BE2C (cell line): ENCODE measurements at regions not wholly inside any gene's neighbourhood (a gene's known extent, or its start where the extent isn't known, plus 50 kb on each side); places are given as distances from the start of the nearest gene placed in this dataset.

ENCODE experiments used
- DNase-seq: peaks from one replicate; pipeline ENCODE4 v3.0.0-alpha.2; 2020
- H3K27me3 ChIP-seq: fragments of 250-450 bp; sonication (Bioruptor Pico); 2 replicates; pipeline ENCODE4 v1.5.1; 2020; ENCODE audit warnings: mild to moderate bottlenecking
- H3K36me3 ChIP-seq: fragments of 250-450 bp; sonication (Bioruptor Pico); 2 replicates; pipeline ENCODE4 v1.5.1; 2020; ENCODE audit warnings: mild to moderate bottlenecking
- H3K4me1 ChIP-seq: fragments of 250-450 bp; sonication (Bioruptor Pico); 2 replicates; pipeline ENCODE4 v1.5.1; 2020
- H3K4me3 ChIP-seq: 2 replicates; pipeline ENCODE4 v1.5.1; 2011; ENCODE audit warnings: low read depth, low read length
- H3K9me3 ChIP-seq: fragments of 250-450 bp; sonication (Bioruptor Pico); 2 replicates; pipeline ENCODE4 v1.5.1; 2020
- CTCF ChIP-seq: IDR thresholded peaks from 2 replicates; pipeline ENCODE4 v1.5.1; 2012; ENCODE audit warnings: mild to moderate bottlenecking, low read depth, low read length

GRCh38 chr6:21820442-21820841, 226.9 kb downstream of the SOX4 start:
- Histone ChIP-seq H3K4me1 (peaks cover 2% of the 10 kb centered on the region; the same call in 1 of the 2 replicates), H3K36me3 (no peaks in the 10 kb centered on the region), H3K9me3 (no peaks in the 10 kb centered on the region), H3K4me3 (no peak overlapping the region), H3K27me3 (no peaks in the 10 kb centered on the region)
- no peak for DNase-seq
- TF ChIP-seq CTCF = no peak

- no peak for TF ChIP-seq CTCF
- Histone ChIP-seq H3K27me3 (no peaks in the 10 kb centered on the region), H3K4me1 (no peaks in the 10 kb centered on the region; the same call in 1 of the 2 replicates)
Observed at GRCh38 chr6:21823371-21823770, 229.8 kb downstream of the SOX4 start.

GRCh38 chr6:21824431-21825177, 231.1 kb downstream of the SOX4 start:
- DNase-seq = no peak
- Histone ChIP-seq H3K4me1 (no peaks in the 10 kb centered on the region; the same call in 1 of the 2 replicates), H3K9me3 (no peaks in the 10 kb centered on the region), H3K36me3 (no peaks in the 10 kb centered on the region), H3K27me3 (no peaks in the 10 kb centered on the region), H3K4me3 (no peak overlapping the region)
- TF ChIP-seq CTCF = no peak

More at GRCh38 chr6:21823371-21823770, 229.8 kb downstream of the SOX4 start:
- no peak for DNase-seq
- no peak overlapping the region for H3K4me3 ChIP-seq
- H3K9me3 ChIP-seq = no peaks in the 10 kb centered on the region
- no peaks in the 10 kb centered on the region for H3K36me3 ChIP-seq

- no peaks in the 10 kb centered on the region for H3K36me3 ChIP-seq
Observed at GRCh38 chr6:21826023-21826422, 232.5 kb downstream of the SOX4 start.

GRCh38 chr6:21826904-21827303, 233.4 kb downstream of the SOX4 start:
- Histone ChIP-seq H3K4me1 (no peaks in the 10 kb centered on the region; the same call in 1 of the 2 replicates), H3K36me3 (no peaks in the 10 kb centered on the region), H3K27me3 (no peaks in the 10 kb centered on the region), H3K9me3 (no peaks in the 10 kb centered on the region), H3K4me3 (no peak overlapping the region)
- TF ChIP-seq CTCF = no peak
- no peak for DNase-seq

More at GRCh38 chr6:21826023-21826422, 232.5 kb downstream of the SOX4 start:
- no peaks in the 10 kb centered on the region for H3K9me3 ChIP-seq
- no peak overlapping the region for H3K4me3 ChIP-seq
- TF ChIP-seq CTCF = no peak
- DNase-seq = no peak
- no peaks in the 10 kb centered on the region for H3K27me3 ChIP-seq
- no peaks in the 10 kb centered on the region; the same call in 1 of the 2 replicates for H3K4me1 ChIP-seq
